ENCODE measurements at regions not wholly inside any gene's neighbourhood (a gene's known extent, or its start where the extent isn't known, plus 50 kb on each side); places are given as distances from the start of the nearest gene placed in this dataset.

DNA sequence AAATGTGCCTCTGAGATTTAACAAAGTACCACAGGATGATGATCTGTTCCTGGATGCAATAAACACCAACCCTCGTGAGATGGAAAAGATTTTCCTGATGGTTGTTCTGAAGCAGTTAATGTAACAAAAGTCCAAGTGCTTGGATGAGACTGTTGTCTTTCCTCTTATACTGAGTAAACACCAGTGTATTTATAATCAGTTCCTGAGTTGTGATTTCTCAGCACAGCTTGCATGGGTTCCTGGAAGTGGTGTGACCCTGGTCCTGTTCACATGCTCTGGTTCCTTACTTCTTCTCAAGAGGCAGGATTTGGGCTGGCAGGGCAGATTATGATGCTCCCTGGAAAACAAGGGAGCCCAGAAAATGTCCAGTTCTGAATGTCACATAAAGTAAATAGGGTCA lies 208.2 kb upstream of the USP24 start:
- no peak for DNase-seq (ENCODE audit: insufficient read length, low spot score)
- TF ChIP-seq POLR2AphosphoS5 (IDR thresholded peaks at IDR 0.05; ENCODE audit: low read depth, low read length) (no peak), SPI1 (IDR thresholded peaks at IDR 0.05; ENCODE audit: low read depth, low read length) (no peak), PAX5 (IDR thresholded peaks at IDR 0.05; ENCODE audit: insufficient read depth, low read length, severe bottlenecking) (no peak), POLR2A (IDR thresholded peaks at IDR 0.05; ENCODE audit: low read depth, low read length) (no peak), POU2F2 (IDR thresholded peaks at IDR 0.05; ENCODE audit: low read depth, low read length) (no peak), TAF1 (IDR thresholded peaks at IDR 0.05; ENCODE audit: low read depth, low read length) (no peak)
- FAIRE-seq = no peak

- FAIRE-seq = no peak
- no peak for DNase-seq (ENCODE audit: insufficient read length, low spot score)
- TF ChIP-seq PAX5 (IDR thresholded peaks at IDR 0.05; ENCODE audit: insufficient read depth, low read length, severe bottlenecking) = no peak
- no peak for TF ChIP-seq POU2F2 (IDR thresholded peaks at IDR 0.05; ENCODE audit: low read depth, low read length)
- TF ChIP-seq TAF1 (IDR thresholded peaks at IDR 0.05; ENCODE audit: low read depth, low read length) = no peak
- no peak for TF ChIP-seq POLR2A (IDR thresholded peaks at IDR 0.05; ENCODE audit: low read depth, low read length)
- TF ChIP-seq SPI1 (IDR thresholded peaks at IDR 0.05; ENCODE audit: low read depth, low read length) = no peak
- TF ChIP-seq POLR2AphosphoS5 (IDR thresholded peaks at IDR 0.05; ENCODE audit: low read depth, low read length) = no peak
These were observed 206.0 kb upstream of the USP24 start for GRCh38 chr1:55420929-55421716.

GRCh38 chr1:55420026-55420425 lies 204.9 kb upstream of the USP24 start:
- DNase-seq (ENCODE audit: insufficient read length, low spot score) = no peak
- no peak for FAIRE-seq
- TF ChIP-seq SPI1 (IDR thresholded peaks at IDR 0.05; ENCODE audit: low read depth, low read length) = no peak
- TF ChIP-seq POLR2AphosphoS5 (IDR thresholded peaks at IDR 0.05; ENCODE audit: low read depth, low read length) = no peak
- TF ChIP-seq PAX5 (IDR thresholded peaks at IDR 0.05; ENCODE audit: insufficient read depth, low read length, severe bottlenecking) = no peak

DNA sequence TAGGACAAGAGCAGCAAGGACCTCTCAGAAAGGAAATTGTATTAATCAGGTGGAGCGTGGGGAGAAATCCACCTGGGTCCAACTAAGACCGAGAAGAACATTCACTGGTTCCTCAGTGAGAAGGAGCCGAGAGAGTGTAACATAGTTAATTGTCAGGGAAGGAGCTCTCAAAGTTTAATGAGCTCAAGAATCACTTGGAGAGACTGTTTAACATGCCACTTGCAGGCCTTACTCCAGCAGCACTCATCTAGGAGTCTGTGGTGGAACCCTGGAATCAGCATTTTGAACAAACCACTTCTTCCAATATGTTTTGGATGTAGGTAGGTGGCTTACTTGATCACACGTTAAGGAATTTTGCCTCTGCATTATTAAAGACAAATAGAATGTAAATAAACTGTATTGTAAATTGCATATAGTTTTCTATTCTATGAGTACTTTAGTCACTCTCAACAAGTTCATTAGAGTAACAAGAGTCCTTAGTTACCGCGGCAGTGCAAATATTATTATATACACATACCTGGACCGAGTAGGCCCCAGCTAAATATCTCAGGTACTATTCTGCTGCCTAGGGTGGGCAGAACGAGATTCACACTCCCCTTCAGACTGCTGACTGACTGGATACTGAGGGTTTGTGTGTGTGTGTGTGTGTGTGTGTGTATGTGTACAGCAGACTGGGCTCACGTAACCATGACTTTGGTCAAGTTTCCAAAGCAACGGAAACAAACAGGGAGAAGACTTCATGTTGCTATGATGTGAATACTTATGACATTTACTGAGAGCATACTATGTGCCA lies 203.2 kb upstream of the USP24 start:
- no peak for FAIRE-seq
- no peak for DNase-seq (ENCODE audit: insufficient read length, low spot score)
- TF ChIP-seq POLR2AphosphoS5 (IDR thresholded peaks at IDR 0.05; ENCODE audit: low read depth, low read length) (no peak), POU2F2 (IDR thresholded peaks at IDR 0.05; ENCODE audit: low read depth, low read length) (no peak), POLR2A (IDR thresholded peaks at IDR 0.05; ENCODE audit: low read depth, low read length) (no peak), TAF1 (IDR thresholded peaks at IDR 0.05; ENCODE audit: low read depth, low read length) (no peak), PAX5 (IDR thresholded peaks at IDR 0.05; ENCODE audit: insufficient read depth, low read length, severe bottlenecking) (no peak), SPI1 (IDR thresholded peaks at IDR 0.05; ENCODE audit: low read depth, low read length) (no peak)

DNA sequence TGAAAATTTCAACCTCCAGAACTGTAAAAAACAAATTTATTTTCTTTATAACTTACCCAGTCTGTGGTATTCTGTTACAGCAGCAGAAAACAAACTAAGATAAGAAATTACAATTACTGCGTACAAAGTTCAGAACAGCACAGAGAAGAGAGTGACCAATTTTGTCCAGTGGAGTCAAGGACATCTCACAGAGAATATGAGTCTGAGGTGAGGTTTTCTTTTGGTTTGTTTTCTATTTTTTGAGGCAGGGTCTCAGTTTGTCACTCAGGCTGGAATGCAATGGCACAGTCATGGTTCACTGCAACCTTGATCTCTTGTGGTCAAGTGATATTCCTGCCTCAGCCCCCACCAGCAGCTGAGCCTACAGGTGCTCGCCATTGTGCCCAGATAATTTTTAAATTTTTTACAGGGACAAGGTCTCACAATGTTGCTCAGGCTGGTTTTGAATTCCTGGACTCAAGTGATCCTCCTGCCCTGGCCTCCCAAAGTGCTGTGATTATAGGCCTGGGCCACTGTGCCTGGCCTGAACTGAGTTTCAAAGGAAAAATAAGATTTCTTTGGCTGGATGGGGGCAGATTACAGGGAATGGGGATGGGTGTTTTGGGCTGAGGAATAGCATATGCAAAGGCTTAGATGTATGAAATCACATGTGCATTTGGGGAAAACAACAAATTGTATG lies 201.1 kb upstream of the USP24 start:
- FAIRE-seq (no peak), DNase-seq (ENCODE audit: insufficient read length, low spot score) (no peak)
- no peak for TF ChIP-seq TAF1 (IDR thresholded peaks at IDR 0.05; ENCODE audit: low read depth, low read length)
- no peak for TF ChIP-seq POU2F2 (IDR thresholded peaks at IDR 0.05; ENCODE audit: low read depth, low read length)
- no peak for TF ChIP-seq POLR2A (IDR thresholded peaks at IDR 0.05; ENCODE audit: low read depth, low read length)
- TF ChIP-seq SPI1 (IDR thresholded peaks at IDR 0.05; ENCODE audit: low read depth, low read length) = no peak
- no peak for TF ChIP-seq POLR2AphosphoS5 (IDR thresholded peaks at IDR 0.05; ENCODE audit: low read depth, low read length)

GRCh38 chr1:55413286-55413685 lies 198.1 kb upstream of the USP24 start:
- FAIRE-seq (no peak), DNase-seq (ENCODE audit: insufficient read length, low spot score) (no peak)
- no peak for TF ChIP-seq POU2F2 (IDR thresholded peaks at IDR 0.05; ENCODE audit: low read depth, low read length)
- TF ChIP-seq POLR2A (IDR thresholded peaks at IDR 0.05; ENCODE audit: low read depth, low read length) = no peak
- TF ChIP-seq PAX5 (IDR thresholded peaks at IDR 0.05; ENCODE audit: insufficient read depth, low read length, severe bottlenecking) = no peak
- TF ChIP-seq POLR2AphosphoS5 (IDR thresholded peaks at IDR 0.05; ENCODE audit: low read depth, low read length) = no peak
- no peak for TF ChIP-seq SPI1 (IDR thresholded peaks at IDR 0.05; ENCODE audit: low read depth, low read length)
- no peak for TF ChIP-seq TAF1 (IDR thresholded peaks at IDR 0.05; ENCODE audit: low read depth, low read length)

DNA sequence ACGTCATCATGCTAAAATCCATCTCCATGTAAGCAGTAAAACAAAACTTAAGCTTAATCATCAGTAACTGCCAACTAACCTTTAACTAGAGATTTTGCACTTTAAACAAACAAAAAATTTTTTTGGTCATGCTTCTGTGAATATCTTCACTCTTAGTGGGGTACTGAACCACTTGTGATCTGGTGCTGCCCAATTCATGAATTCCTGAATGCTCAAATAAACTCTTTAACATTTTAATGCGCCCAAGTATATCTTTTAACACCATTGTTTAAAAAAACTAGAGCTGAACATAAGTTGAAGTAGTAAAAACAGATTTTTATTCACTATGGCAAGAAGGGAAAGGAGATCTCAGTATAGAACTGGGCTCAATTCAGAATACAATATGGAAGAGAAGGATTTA lies 196.9 kb upstream of the USP24 start:
- TF ChIP-seq TAF1 (IDR thresholded peaks at IDR 0.05; ENCODE audit: low read depth, low read length) = no peak
- TF ChIP-seq POLR2A (IDR thresholded peaks at IDR 0.05; ENCODE audit: low read depth, low read length) = no peak
- no peak for TF ChIP-seq POLR2AphosphoS5 (IDR thresholded peaks at IDR 0.05; ENCODE audit: low read depth, low read length)
- no peak for TF ChIP-seq PAX5 (IDR thresholded peaks at IDR 0.05; ENCODE audit: insufficient read depth, low read length, severe bottlenecking)
- TF ChIP-seq POU2F2 (IDR thresholded peaks at IDR 0.05; ENCODE audit: low read depth, low read length) = no peak
- no peak for TF ChIP-seq SPI1 (IDR thresholded peaks at IDR 0.05; ENCODE audit: low read depth, low read length)
- DNase-seq (ENCODE audit: insufficient read length, low spot score) (no peak), FAIRE-seq (no peak)

- FAIRE-seq (no peak), DNase-seq (ENCODE audit: insufficient read length, low spot score) (no peak)
- no peak for TF ChIP-seq POLR2AphosphoS5 (IDR thresholded peaks at IDR 0.05; ENCODE audit: low read depth, low read length)
- no peak for TF ChIP-seq TAF1 (IDR thresholded peaks at IDR 0.05; ENCODE audit: low read depth, low read length)
- TF ChIP-seq POU2F2 (IDR thresholded peaks at IDR 0.05; ENCODE audit: low read depth, low read length) = no peak
- no peak for TF ChIP-seq SPI1 (IDR thresholded peaks at IDR 0.05; ENCODE audit: low read depth, low read length)
- no peak for TF ChIP-seq POLR2A (IDR thresholded peaks at IDR 0.05; ENCODE audit: low read depth, low read length)
- no peak for TF ChIP-seq PAX5 (IDR thresholded peaks at IDR 0.05; ENCODE audit: insufficient read depth, low read length, severe bottlenecking)
These were observed 187.7 kb upstream of the USP24 start for GRCh38 chr1:55402671-55403464.
